ENCODE measurements at regions not wholly inside any gene's neighbourhood (a gene's known extent, or its start where the extent isn't known, plus 50 kb on each side); places are given as distances from the start of the nearest gene placed in this dataset.

DNA sequence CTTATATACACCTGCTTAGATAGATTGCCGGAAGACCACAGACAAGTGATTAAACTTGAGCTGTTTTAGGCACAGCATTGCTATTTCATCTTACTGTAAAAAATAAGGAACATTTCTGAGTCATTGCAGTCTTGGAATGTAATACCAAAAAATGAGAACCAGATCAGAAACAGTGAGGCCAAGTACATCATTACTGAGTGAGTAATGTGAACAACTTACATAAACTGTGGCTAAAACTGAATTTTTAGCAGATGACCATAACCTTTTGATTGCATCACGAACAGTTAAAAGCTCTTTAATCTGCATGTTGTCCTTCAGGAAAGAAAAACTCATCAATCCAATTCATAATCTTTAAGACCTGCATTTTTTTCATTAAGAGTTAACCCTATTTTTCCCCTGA is 157.1 kb upstream of the FGF10 start:
- no peak overlapping the region for H3K4me2 ChIP-seq (ENCODE audit: insufficient read depth in 1 of 2, low read depth in 2 of 2, low read length in 2 of 2)
- no peak overlapping the region for H3K56ac ChIP-seq (replicated peaks; ENCODE audit: insufficient read length, low read depth, low read length)
- no peak overlapping the region for H2AFZ ChIP-seq (ENCODE audit: low read length)
- no peak overlapping the region for H2BK5ac ChIP-seq (ENCODE audit: low read depth, low read length)
- no peak overlapping the region for H2BK20ac ChIP-seq (ENCODE audit: low read length)
- H2BK120ac ChIP-seq (replicated peaks; ENCODE audit: low read depth, low read length) = no peak overlapping the region
- no peak overlapping the region for H2AK5ac ChIP-seq (ENCODE audit: low read depth, low read length)
- H3K18ac ChIP-seq (ENCODE audit: extremely low read depth, low read length) = no peak overlapping the region
- no peaks in the 10 kb centered on the region for H3K79me1 ChIP-seq (ENCODE audit: low read depth, low read length)
- no peaks in the 10 kb centered on the region for H3K36me3 ChIP-seq (ENCODE audit: control insufficient read depth in 2 of 4, insufficient read depth in 4 of 4, low read length in 3 of 4)
- no peaks in the 10 kb centered on the region for H3K9me3 ChIP-seq (ENCODE audit: insufficient read depth in 2 of 2, low read depth in 1 of 2, low read length in 1 of 2)
- CTCF ChIA-PET (ENCODE audit: partially characterized antibody) = interaction anchor here (1.0 to 1.7 kb wide), 3 partner anchors 9 to 915 kb away, joined by 3 to 6 read pairs (median 4); no protein-coding TSS in a partner anchor
- H4K5ac ChIP-seq (ENCODE audit: insufficient read length, low read depth, low read length) = no peak overlapping the region
- DNase-seq (ENCODE audit: low read depth in 1 of 2, low spot score in 2 of 2) = no peak
- H3K27me3 ChIP-seq (replicated peaks in 1 of 4; ENCODE audit: control insufficient read depth in 3 of 4, extremely low read depth in 1 of 4, insufficient read depth in 3 of 4, low read length in 3 of 4) = no peaks in the 10 kb centered on the region
- no peaks in the 10 kb centered on the region for H4K20me1 ChIP-seq (replicated peaks in 1 of 2; ENCODE audit: control insufficient read depth in 1 of 2, insufficient read depth in 2 of 2, low read length in 2 of 2)
- H2BK15ac ChIP-seq (ENCODE audit: low read length) = no peak overlapping the region
- H3K14ac ChIP-seq (ENCODE audit: insufficient read length) = no peak overlapping the region
- H3K23me2 ChIP-seq (ENCODE audit: low read depth, low read length) = no peaks in the 10 kb centered on the region
- H3K9ac ChIP-seq (replicated peaks in 1 of 4; ENCODE audit: extremely low read depth in 1 of 4, low read depth in 3 of 4, low read length in 3 of 4) = no peak overlapping the region
- no peaks in the 10 kb centered on the region for H3K79me2 ChIP-seq (ENCODE audit: control insufficient read depth in 1 of 2, insufficient read depth in 2 of 2, low read length in 2 of 2)
- no peak overlapping the region for H3K4ac ChIP-seq (replicated peaks; ENCODE audit: insufficient read length, low read depth, low read length)
- no peak overlapping the region for H2BK12ac ChIP-seq (ENCODE audit: low read depth, low read length)
- no peak overlapping the region for H3K27ac ChIP-seq (ENCODE audit: low read depth, low read length)
- 97% methylated on average over 2 of the region's 2 CpGs; no CpG with 5 or more reads in 1 of the 2 experiments for WGBS, 2 experiments (ENCODE audit: extremely low coverage in 1 of 2, insufficient coverage in 1 of 2, insufficient read length in 1 of 2, insufficient replicate concordance in 2 of 2, low coverage in 1 of 2, low lambda C conversion rate in 2 of 2, missing lambda C conversion rate in 1 of 2)
- no peak overlapping the region for H3K23ac ChIP-seq (ENCODE audit: insufficient read length)
- H4K8ac ChIP-seq (ENCODE audit: extremely low read depth, insufficient read depth, low read length) = no peak overlapping the region
- no peaks in the 10 kb centered on the region for H3K4me1 ChIP-seq (replicated peaks in 1 of 4; ENCODE audit: control insufficient read depth in 3 of 4, insufficient read depth in 4 of 4, low read length in 3 of 4)
- no peak for TF ChIP-seq MAFK (IDR thresholded peaks at IDR 0.05; ENCODE audit: low read depth, low read length)
- TF ChIP-seq CTBP2 (IDR thresholded peaks at IDR 0.05; ENCODE audit: borderline replicate concordance, insufficient read depth, insufficient read length, low read length) = no peak
- POLR2A ChIA-PET (ENCODE audit: partially characterized antibody) = no interaction called here
- no peak overlapping the region for H4K91ac ChIP-seq (replicated peaks; ENCODE audit: insufficient read length, low read length)
- no peak overlapping the region for H3K4me3 ChIP-seq (ENCODE audit: extremely low read depth in 1 of 4, insufficient read depth in 2 of 4, low read depth in 3 of 4, low read length in 4 of 4)
- no peak for FAIRE-seq

All from H1 (cell line).